DMS 273 (cell line): ENCODE measurements at regions not wholly inside any gene's neighbourhood (a gene's known extent, or its start where the extent isn't known, plus 50 kb on each side); places are given as distances from the start of the nearest gene placed in this dataset.

Experiments
- DNase-seq: peaks from one replicate; lab custom pipeline; 2025; ENCODE audit not compliant: unreplicated experiment; lab: John Stamatoyannopoulos, UW

DNA sequence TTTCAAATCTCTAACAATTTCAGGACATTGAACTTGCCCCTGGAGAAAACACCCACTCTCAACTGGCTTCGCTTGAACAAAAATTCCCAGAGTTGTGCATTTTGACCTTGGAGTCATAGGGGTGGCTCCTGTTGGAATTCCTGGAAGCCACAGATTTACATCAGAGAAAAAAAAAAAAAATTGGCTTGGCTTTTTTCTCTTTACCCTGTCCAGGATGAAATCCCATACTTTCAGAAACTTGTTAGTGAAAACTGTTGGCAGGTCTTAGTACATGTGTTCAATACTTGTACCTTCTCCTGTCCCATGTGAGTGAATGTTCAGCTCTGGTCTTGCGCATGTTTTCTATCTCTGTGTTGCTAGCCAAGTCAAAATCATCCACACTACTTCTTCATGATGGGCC lies 228.8 kb downstream of the TGFB2 start:
- DNase-seq, result no peak

DNA sequence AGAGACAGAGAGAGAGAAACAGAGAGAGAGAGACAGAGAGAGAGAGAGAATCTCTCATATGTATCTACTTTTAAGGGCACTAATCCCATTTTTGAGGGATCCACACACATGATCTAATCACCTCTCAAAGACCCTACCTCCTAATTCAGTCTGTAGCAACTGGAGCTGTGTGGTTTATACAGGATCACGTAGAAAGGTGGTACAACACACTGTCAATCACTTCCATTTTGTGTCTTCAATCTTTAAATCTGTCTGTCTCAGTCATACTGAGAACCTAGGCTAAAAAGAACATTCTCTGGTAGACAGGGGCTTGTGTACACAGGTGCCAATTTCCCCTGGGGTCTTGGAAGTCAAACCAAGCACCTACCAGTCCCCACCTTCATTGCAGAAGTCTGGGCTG lies 229.9 kb downstream of the TGFB2 start:
- no peak for DNase-seq

- no peak for DNase-seq
Measured at GRCh38 chr1:218575856-218576255, 230.7 kb downstream of the TGFB2 start.

GRCh38 chr1:218582646-218583045 lies 237.5 kb downstream of the TGFB2 start:
- no peak for DNase-seq

DNA sequence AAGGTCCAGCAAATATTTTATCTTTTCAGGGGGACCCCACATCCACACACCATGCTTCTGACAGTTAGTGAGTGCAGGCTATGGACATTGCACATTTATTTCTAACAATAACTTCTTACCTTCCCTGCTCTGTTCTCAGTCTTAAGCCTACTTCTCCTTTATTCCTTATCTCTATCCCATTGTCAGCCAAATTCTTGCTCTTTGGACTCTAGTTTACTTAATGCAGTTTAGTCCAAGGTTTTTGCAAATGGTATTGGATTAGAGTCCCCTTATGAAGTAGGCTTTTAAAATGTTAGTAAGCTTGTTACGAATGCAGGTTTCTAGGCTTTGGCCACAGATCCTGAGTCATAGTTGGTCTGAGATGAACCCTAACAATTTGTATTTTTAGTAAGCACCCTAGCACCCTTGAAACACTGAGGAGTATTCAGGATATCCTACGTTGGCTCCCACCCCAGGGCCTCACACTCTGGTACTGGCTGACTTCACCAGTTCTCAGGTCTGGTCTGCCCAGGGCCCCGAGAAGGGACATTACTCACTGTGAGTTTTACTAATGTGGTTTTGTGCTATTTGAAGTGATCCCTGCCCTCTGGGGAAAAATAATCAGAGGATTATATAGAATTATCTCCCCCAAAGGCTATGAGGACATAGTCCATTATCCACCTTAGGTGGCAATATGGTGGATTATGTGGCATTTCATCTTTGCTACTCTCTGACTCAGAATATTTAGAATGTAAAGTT lies 239.5 kb downstream of the TGFB2 start:
- no peak for DNase-seq

- DNase-seq, result peak; percentile 21
Measured at GRCh38 chr1:218585511-218586184, 240.5 kb downstream of the TGFB2 start.

- DNase-seq, result no peak
Measured at GRCh38 chr1:218587900-218588299, 242.8 kb downstream of the TGFB2 start.

- peak; percentile 32 for DNase-seq
Measured at GRCh38 chr1:218588540-218589172, 243.5 kb downstream of the TGFB2 start.

- no peak for DNase-seq
Measured at GRCh38 chr1:218589487-218589886, 244.4 kb downstream of the TGFB2 start.

- DNase-seq, result no peak
Measured at GRCh38 chr1:218591966-218592365, 246.8 kb downstream of the TGFB2 start.

- no peak for DNase-seq
Measured at GRCh38 chr1:218592688-218593087, 247.6 kb downstream of the TGFB2 start.

GRCh38 chr1:218600968-218601367 lies 255.8 kb downstream of the TGFB2 start:
- DNase-seq, result no peak

DNA sequence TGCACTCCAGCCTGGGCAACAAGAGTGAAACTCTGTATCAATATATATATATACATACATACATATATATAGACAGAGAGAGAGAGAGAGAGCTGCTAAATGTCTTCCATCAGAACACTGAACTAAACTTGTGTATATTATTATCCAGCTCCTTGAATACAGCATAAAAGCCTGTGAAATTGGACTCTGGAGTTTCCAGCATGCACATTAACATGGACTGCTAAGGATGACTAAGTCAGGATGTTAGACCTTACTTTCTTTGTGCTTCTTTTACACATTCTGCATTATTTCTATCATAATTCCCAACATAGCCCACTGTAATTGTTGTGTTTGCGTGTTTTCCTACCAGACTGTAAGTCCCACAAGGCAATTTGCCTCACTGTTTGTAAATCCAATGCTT lies 259.1 kb downstream of the TGFB2 start:
- DNase-seq, result no peak

- DNase-seq, result no peak
Measured at GRCh38 chr1:218611916-218612585, 266.9 kb downstream of the TGFB2 start.

DNA sequence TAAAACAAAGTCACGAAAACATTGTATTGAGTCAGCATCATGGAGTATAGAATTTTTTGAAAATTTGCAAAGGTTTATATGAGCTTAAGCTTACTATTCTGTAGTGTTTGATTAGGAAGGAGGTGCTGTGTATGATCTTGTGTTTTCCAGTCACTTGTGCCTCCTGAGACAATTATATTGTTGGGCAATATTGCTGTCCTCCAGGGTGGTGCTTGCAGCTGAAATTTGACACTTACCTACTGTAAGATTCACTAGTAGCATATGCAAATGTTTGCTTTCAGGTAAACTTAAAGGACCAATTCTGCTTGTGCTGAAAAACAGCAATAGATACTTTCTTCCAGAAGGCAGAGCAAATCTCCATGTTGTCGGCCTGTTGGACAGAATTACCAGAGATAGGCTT lies 268.0 kb downstream of the TGFB2 start:
- no peak for DNase-seq

DNA sequence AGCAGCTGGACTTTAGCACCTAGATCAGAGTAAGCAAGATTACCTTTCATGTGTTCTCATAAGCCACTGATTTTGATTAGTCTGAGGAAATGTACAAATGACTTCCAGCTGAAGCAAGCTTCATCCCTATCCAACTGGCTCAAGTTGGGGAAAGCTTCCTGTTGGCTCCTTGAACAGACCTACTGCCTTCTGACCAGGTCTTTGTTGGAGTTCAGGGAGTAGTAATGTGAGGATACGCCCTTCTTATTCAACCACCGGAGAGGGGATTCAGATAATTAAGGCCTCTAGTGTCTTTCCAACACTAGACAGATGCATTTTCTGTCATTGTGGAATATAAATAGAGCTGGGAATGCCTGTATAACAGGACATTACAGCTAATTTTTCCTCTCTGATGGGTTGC lies 268.9 kb downstream of the TGFB2 start:
- no peak for DNase-seq

- DNase-seq, result peak; percentile 6
Measured at GRCh38 chr1:218616681-218617080, 271.5 kb downstream of the TGFB2 start.

DNA sequence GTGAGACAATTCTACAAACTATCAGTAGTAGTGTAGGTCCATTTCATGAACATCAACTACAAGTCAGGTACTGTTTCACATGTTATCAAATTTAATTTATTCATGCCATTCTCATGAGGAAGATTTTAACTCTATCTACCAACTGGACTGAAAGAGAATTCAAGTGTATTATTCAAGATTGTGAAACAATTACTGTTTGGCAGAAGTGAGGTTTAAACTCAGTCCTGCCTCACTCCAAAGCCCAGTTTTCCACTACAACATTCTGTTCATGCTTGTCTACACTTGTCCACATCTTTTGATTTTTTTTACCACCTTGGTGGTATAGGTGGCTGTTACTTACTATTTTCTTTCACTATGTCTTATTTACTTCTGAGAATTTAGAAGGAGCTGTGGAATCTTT lies 272.9 kb downstream of the TGFB2 start:
- no peak for DNase-seq

DNA sequence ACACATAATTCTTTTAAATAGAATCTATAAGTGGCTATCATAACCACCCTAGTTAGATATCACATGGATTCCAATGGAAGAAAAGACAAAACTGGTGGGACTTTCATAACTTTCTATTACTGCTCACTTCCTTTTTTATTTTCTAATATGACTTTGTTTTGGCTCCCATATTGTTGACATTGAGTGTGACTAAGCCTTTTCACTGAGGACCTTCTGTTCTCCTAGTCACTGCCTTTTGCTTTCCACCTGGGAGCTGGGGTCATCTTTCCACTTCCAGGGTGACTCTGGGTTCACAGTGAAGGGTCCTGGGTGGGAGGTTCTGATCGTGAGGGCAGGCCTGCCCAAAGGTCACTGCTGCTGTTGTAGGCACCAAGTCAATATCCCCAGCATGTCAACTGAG lies 275.8 kb downstream of the TGFB2 start:
- DNase-seq, result no peak

DNA sequence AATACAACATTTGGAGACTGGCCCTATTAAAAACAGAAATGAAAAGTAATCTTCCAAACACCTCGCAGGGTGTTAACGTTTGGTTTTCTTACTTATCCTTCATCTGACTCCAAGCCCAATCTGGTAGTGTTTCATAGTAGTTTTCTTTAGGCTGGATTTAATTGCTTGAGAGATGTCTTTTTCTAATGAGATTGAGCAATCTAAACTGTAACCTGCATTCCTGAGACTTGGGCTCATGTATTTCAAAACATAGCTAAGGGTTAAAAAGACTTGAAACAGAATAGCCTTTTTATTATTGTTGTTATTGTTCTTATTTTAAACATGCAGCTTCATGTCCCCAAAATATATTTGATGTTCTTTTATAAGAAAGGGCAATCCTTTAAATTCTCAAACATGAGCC lies 278.9 kb downstream of the TGFB2 start:
- DNase-seq, result no peak

GRCh38 chr1:218625393-218625792 lies 280.3 kb downstream of the TGFB2 start:
- DNase-seq, result no peak
